Vagina (tissue), 2 donors: ENCODE measurements at regions not wholly inside any gene's neighbourhood (a gene's known extent, or its start where the extent isn't known, plus 50 kb on each side); places are given as distances from the start of the nearest gene placed in this dataset.
A peak's percentile ranks its signal among the peaks of the same experiment; 100 is the strongest.

Experiments used
- DNase-seq, 2 donors: peaks; one replicate each; pipeline ENCODE4 v3.0.0-alpha.2; 2017; ENCODE audit errors: extremely low spot score in 2 of 2
- H3K27ac ChIP-seq: fragments of 200-600 bp; sonication (generic); one replicate; pipeline ENCODE4 v1.5.1; 2019
- H3K27me3 ChIP-seq: fragments of 200-600 bp; sonication (generic); one replicate; pipeline ENCODE4 v1.5.1; 2019
- H3K36me3 ChIP-seq, 2 donors: fragments of 200-600 bp; sonication (generic); one replicate each; pipeline ENCODE4 v1.5.1; 2017 to 2019
- H3K4me1 ChIP-seq: fragments of 200-600 bp; sonication (generic); one replicate; pipeline ENCODE4 v1.5.1; 2019
- H3K4me3 ChIP-seq, 2 donors: fragments of 200-600 bp; sonication (generic); 1 replicate in 1 of 2; 2 replicates in 1 of 2; pipeline ENCODE4 v1.5.1; 2016 to 2019
- H3K9me3 ChIP-seq: fragments of 200-600 bp; sonication (generic); one replicate; pipeline ENCODE4 v1.5.1; 2019
- POLR2A ChIP-seq, 2 donors: fragments of 450-650 bp; IDR thresholded peaks; one replicate each; pipeline ENCODE4 v1.6.1; 2017; ENCODE audit warnings: antibody characterized with exemption in 2 of 2, mild to moderate bottlenecking in 2 of 2, moderate library complexity in 2 of 2
- POLR2AphosphoS5 ChIP-seq, 2 donors: sonication (generic); formaldehyde crosslinking; IDR thresholded peaks; one replicate each; pipeline ENCODE4 v1.9.0; 2017; ENCODE audit warnings: antibody characterized with exemption in 2 of 2, mild to moderate bottlenecking in 2 of 2, low read depth in 1 of 2; ENCODE audit not compliant: insufficient read depth in 1 of 2
- intact Hi-C: fragments of 100-400 bp; cut with DNase I; formaldehyde crosslinking; loops from one replicate; pipeline ENCODE4 v1.15.1; 2023
- TF ChIP-seq, protein P1 (sequence below), 3 experiments: fragments of 450-650 bp in 2 of 3; fragments of 200-600 bp in 1 of 3; sonication (generic) in 1 of 3; IDR thresholded peaks; one replicate each; pipeline ENCODE4 v1.5.1; 2017 to 2019; ENCODE audit warnings: antibody characterized with exemption in 3 of 3, mild to moderate bottlenecking in 2 of 3, moderate library complexity in 2 of 3

- H3K36me3 ChIP-seq: no peaks in the 10 kb centered on the region
- TF ChIP-seq POLR2A (IDR thresholded peaks at IDR 0.05): no peak
- TF ChIP-seq, protein P1, sequence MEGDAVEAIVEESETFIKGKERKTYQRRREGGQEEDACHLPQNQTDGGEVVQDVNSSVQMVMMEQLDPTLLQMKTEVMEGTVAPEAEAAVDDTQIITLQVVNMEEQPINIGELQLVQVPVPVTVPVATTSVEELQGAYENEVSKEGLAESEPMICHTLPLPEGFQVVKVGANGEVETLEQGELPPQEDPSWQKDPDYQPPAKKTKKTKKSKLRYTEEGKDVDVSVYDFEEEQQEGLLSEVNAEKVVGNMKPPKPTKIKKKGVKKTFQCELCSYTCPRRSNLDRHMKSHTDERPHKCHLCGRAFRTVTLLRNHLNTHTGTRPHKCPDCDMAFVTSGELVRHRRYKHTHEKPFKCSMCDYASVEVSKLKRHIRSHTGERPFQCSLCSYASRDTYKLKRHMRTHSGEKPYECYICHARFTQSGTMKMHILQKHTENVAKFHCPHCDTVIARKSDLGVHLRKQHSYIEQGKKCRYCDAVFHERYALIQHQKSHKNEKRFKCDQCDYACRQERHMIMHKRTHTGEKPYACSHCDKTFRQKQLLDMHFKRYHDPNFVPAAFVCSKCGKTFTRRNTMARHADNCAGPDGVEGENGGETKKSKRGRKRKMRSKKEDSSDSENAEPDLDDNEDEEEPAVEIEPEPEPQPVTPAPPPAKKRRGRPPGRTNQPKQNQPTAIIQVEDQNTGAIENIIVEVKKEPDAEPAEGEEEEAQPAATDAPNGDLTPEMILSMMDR (IDR thresholded peaks at IDR 0.05): no peak
- H3K4me1 ChIP-seq: peaks cover 10% of the 10 kb centered on the region
- no peaks in the 10 kb centered on the region for H3K27me3 ChIP-seq
- no peak for DNase-seq
- intact Hi-C loops: no loop called here
- no peak overlapping the region for H3K27ac ChIP-seq
- no peak overlapping the region for H3K4me3 ChIP-seq
- H3K9me3 ChIP-seq: no peaks in the 10 kb centered on the region
Observed at GRCh38 chr1:14339288-14339687, 259.2 kb upstream of the KAZN start.

DNA sequence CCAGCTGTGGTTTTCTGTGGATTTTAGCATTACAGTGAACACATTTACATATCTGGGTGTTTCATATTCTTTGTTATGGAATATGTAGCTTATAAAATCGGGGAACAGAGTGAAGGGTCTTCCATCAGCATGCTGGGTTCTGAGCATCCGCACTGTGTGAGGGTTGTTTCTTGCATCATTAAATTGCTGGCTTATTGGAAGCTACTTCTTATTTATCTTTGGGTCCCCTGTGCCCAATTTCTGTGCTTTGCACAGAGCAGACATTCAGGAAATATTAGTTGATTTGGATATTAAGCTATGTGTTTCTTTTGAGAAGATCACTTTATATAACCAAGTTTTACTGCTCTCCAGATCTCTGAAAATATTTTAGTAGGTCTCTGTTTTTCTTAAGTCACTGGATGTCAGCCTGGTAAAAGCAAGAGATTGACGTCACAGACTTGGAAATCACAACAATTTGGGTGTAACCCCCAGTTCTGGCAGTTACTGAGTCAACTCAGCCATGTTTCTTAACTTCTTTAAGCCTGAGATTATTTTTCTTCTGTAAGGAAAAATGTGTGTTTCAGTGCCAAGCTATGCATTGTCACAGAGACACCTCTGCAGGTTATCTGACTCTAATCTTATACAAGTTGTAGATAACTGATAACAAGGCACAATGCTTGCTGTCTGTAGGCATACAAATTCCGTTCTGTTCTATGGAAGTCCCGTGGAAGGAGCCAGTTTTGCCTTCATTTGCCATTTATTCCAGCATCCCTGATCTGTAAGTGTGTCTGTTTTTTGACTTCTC lies 258.3 kb upstream of the KAZN start:
- peak overlapping the region; percentile 16 for H3K27ac ChIP-seq
- peaks cover 10% of the 10 kb centered on the region for H3K4me1 ChIP-seq
- intact Hi-C loops: no loop called here
- H3K9me3 ChIP-seq: no peaks in the 10 kb centered on the region
- no peak overlapping the region for H3K4me3 ChIP-seq
- no peaks in the 10 kb centered on the region for H3K36me3 ChIP-seq
- TF ChIP-seq POLR2AphosphoS5 (IDR thresholded peaks at IDR 0.05; ENCODE audit: insufficient read depth in 1 of 2, low read depth in 1 of 2): peak in 1 of 2 donors; percentile 43
- TF ChIP-seq, protein P1 (IDR thresholded peaks at IDR 0.05): no peak
- DNase-seq: no peak
- no peaks in the 10 kb centered on the region for H3K27me3 ChIP-seq

DNA sequence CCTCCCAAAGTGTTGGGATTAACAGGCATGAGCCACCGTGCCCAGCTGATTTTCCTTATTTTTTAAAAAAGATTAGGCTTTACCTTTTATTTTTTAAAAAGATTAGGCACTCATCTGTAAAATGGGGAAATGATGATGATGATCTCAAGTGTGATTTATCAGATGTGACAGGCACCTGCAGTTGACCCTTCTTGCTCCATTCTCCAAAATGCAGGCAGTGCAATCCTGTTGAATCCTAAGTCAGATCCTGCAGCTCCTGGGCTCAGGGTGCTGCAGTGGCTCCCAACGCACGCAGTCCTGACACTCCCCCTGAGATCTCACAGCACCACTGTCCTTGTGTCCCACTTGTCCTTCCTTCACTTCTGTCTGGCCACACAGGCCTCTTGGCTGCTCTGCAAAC lies 257.3 kb upstream of the KAZN start:
- DNase-seq: no peak
- TF ChIP-seq, protein P1 (IDR thresholded peaks at IDR 0.05): no peak
- no peak for TF ChIP-seq POLR2AphosphoS5 (IDR thresholded peaks at IDR 0.05; ENCODE audit: insufficient read depth in 1 of 2, low read depth in 1 of 2)
- TF ChIP-seq POLR2A (IDR thresholded peaks at IDR 0.05): no peak
- Histone ChIP-seq H3K27me3 (no peaks in the 10 kb centered on the region), H3K9me3 (no peaks in the 10 kb centered on the region), H3K4me1 (peaks cover 10% of the 10 kb centered on the region), H3K27ac (no peak overlapping the region), H3K4me3 (no peak overlapping the region), H3K36me3 (no peaks in the 10 kb centered on the region)
- intact Hi-C loops: no loop called here

DNA sequence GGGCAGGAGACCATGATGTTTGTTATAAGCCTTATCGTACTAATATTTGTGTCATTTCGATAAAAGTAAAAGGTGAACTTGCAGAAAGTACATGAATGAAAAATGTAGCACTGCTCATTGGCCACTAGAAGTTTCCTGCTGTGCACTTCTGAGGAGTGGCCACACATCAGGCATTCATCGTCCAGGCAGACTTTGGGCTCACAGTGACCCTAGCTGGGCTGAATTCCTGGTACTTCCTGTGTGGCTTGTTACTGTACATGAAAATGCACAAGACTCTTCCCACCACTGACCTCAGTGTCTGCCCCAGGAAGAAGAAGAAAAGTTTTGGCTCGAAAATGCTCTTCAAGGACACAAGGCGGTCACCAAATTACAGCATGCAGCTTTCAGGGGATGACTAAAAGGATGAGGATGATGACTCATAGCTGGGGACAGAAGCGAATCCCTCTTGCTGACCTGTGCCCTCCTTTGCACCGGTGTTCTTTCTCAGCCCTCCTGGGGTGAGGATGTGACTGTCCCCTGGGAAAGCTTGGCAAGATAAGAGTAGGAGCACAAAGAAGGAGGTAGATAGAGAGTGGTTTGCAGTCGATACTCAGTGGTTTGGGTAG lies 252.4 kb upstream of the KAZN start:
- no peaks in the 10 kb centered on the region for H3K4me1 ChIP-seq

More for the DNA sequence above, 252.4 kb upstream of the KAZN start:
- no peaks in the 10 kb centered on the region for H3K27me3 ChIP-seq
- no peaks in the 10 kb centered on the region for H3K9me3 ChIP-seq
- H3K36me3 ChIP-seq: no peaks in the 10 kb centered on the region
- DNase-seq: no peak
- intact Hi-C loops: no loop called here
- no peak overlapping the region for H3K27ac ChIP-seq
- TF ChIP-seq POLR2AphosphoS5 (IDR thresholded peaks at IDR 0.05; ENCODE audit: insufficient read depth in 1 of 2, low read depth in 1 of 2) (no peak), POLR2A (IDR thresholded peaks at IDR 0.05) (no peak)
- TF ChIP-seq, protein P1 (IDR thresholded peaks at IDR 0.05): no peak
- H3K4me3 ChIP-seq: no peak overlapping the region
